ENCODE measurements at regions not wholly inside any gene's neighbourhood (a gene's known extent, or its start where the extent isn't known, plus 50 kb on each side); places are given as distances from the start of the nearest gene placed in this dataset.

GRCh38 chr9:109956717-109957440 is 176.9 kb downstream of the PALM2AKAP2 start:
- no peak for TF ChIP-seq CTCF (conservative IDR thresholded peaks at IDR 0.05; ENCODE audit: low read length)
- peak; percentile 33 for DNase-seq (ENCODE audit: low read depth)
- peak overlapping the region; percentile 8; the same call in 1 of the 2 replicates for H3K4me3 ChIP-seq (ENCODE audit: low read length)

GRCh38 chr9:109959679-109960078 is 179.7 kb downstream of the PALM2AKAP2 start:
- DNase-seq (ENCODE audit: low read depth): no peak
- H3K4me3 ChIP-seq (ENCODE audit: low read length): no peak overlapping the region
- no peak for TF ChIP-seq CTCF (conservative IDR thresholded peaks at IDR 0.05; ENCODE audit: low read length)

- no peak overlapping the region for H3K4me3 ChIP-seq (ENCODE audit: low read length)
- no peak for TF ChIP-seq CTCF (conservative IDR thresholded peaks at IDR 0.05; ENCODE audit: low read length)
- DNase-seq (ENCODE audit: low read depth): no peak
Observed at GRCh38 chr9:109961626-109962025, 181.6 kb downstream of the PALM2AKAP2 start.

GRCh38 chr9:109962215-109962614 is 182.2 kb downstream of the PALM2AKAP2 start:
- no peak overlapping the region for H3K4me3 ChIP-seq (ENCODE audit: low read length)
- DNase-seq (ENCODE audit: low read depth): no peak
- no peak for TF ChIP-seq CTCF (conservative IDR thresholded peaks at IDR 0.05; ENCODE audit: low read length)

- no peak for DNase-seq (ENCODE audit: low read depth)
- H3K4me3 ChIP-seq (ENCODE audit: low read length): no peak overlapping the region
- TF ChIP-seq CTCF (conservative IDR thresholded peaks at IDR 0.05; ENCODE audit: low read length): no peak
Observed at GRCh38 chr9:109963079-109963478, 183.1 kb downstream of the PALM2AKAP2 start.

GRCh38 chr9:109966643-109967368 is 186.8 kb downstream of the PALM2AKAP2 start:
- DNase-seq (ENCODE audit: low read depth): no peak
- no peak overlapping the region for H3K4me3 ChIP-seq (ENCODE audit: low read length)
- TF ChIP-seq CTCF (conservative IDR thresholded peaks at IDR 0.05; ENCODE audit: low read length): no peak
